GM23338 (cell line): ENCODE measurements at regions not wholly inside any gene's neighbourhood (a gene's known extent, or its start where the extent isn't known, plus 50 kb on each side); places are given as distances from the start of the nearest gene placed in this dataset.

Experiments used
- CREB1 ChIP-seq: fragments of 250-450 bp; sonication (Bioruptor Pico); IDR thresholded peaks from 2 replicates; pipeline ENCODE4 v1.5.0; 2020; ENCODE audit warnings: low read depth, mild to moderate bottlenecking, moderate library complexity
- CTCF ChIP-seq, 2 experiments: fragments of 200-600 bp in 1 of 2; sonication (generic) in 1 of 2; conservative IDR thresholded peaks; 2 replicates each; pipeline versions ENCODE4 v1.5.1 to v1.6.1; 2016 to 2017; ENCODE audit warnings: antibody characterized with exemption in 2 of 2, low read depth in 2 of 2, mild to moderate bottlenecking in 2 of 2, moderate library complexity in 1 of 2
- ETS1 ChIP-seq: IDR thresholded peaks from 2 replicates; pipeline ENCODE4 v1.6.1; 2016; ENCODE audit warnings: antibody characterized with exemption
- EZH2 ChIP-seq: fragments of 200-600 bp; sonication (generic); IDR thresholded peaks from one replicate; pipeline ENCODE4 v1.8.0; 2017; ENCODE audit warnings: antibody characterized with exemption, mild to moderate bottlenecking, low read depth; ENCODE audit not compliant: unreplicated experiment
- EZH2phosphoT487 ChIP-seq: fragments of 200-600 bp; sonication (generic); IDR thresholded peaks from one replicate; pipeline ENCODE4 v1.8.1; 2018; ENCODE audit warnings: antibody characterized with exemption; ENCODE audit not compliant: unreplicated experiment
- JUNB ChIP-seq: IDR thresholded peaks from one replicate; pipeline ENCODE4 v1.6.1; 2016; ENCODE audit warnings: antibody characterized with exemption; ENCODE audit not compliant: unreplicated experiment
- NANOG ChIP-seq: IDR thresholded peaks from 2 replicates; pipeline ENCODE4 v1.6.1; 2016; ENCODE audit warnings: antibody characterized with exemption, borderline replicate concordance
- POLR2AphosphoS5 ChIP-seq: IDR thresholded peaks from 2 replicates; pipeline ENCODE4 v1.6.1; 2016; ENCODE audit warnings: antibody characterized with exemption, low read depth
- STAT1 ChIP-seq: IDR thresholded peaks from one replicate; pipeline ENCODE4 v1.6.1; 2016; ENCODE audit warnings: antibody characterized with exemption; ENCODE audit not compliant: unreplicated experiment
- ZNF114 ChIP-seq: fragments of 250-450 bp; sonication (Bioruptor Pico); IDR thresholded peaks from 2 replicates; pipeline ENCODE4 v1.5.0; 2020; ENCODE audit warnings: mild to moderate bottlenecking, moderate library complexity
- ZNF331 ChIP-seq: fragments of 250-450 bp; sonication (Bioruptor Pico); IDR thresholded peaks from 2 replicates; pipeline ENCODE4 v1.5.0; 2020; ENCODE audit warnings: low read depth, mild to moderate bottlenecking, moderate library complexity
- ZNF462 ChIP-seq: fragments of 250-450 bp; sonication (Bioruptor Pico); IDR thresholded peaks from 2 replicates; pipeline ENCODE4 v1.5.0; 2020; ENCODE audit warnings: mild to moderate bottlenecking, moderate library complexity
- TF ChIP-seq, protein P1 (sequence below): IDR thresholded peaks from one replicate; pipeline ENCODE4 v1.6.1; 2018; ENCODE audit warnings: antibody characterized with exemption; ENCODE audit not compliant: unreplicated experiment

DNA sequence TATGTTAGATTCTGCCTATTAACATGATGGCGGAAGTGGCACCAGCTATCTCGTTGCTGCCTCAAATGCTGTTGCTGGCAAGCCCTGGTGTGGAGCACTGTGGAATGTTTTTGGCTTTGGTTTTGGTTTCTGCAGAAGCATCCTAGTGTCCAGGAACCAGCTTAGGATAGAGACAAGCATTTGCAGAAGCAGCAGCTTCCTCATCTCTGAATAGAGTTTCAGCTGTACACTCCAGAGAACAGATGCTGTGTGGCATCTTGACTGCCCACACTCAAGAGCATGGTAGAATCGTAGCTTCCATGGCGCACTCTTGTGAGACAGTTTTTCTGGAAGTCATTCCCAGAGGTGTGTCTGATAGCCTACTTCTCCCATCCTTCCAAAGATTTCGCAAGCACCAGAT, 145.3 kb upstream of the RXFP2 start:
- TF ChIP-seq POLR2AphosphoS5 (no peak), EZH2phosphoT487 (no peak), CTCF (conservative IDR thresholded peaks at IDR 0.05; ENCODE audit: low read depth in 2 of 2) (no peak), EZH2 (no peak), CREB1 (CRISPR knock-in tag) (no peak), JUNB (no peak), STAT1 (no peak), ZNF114 (CRISPR knock-in tag) (no peak), ZNF331 (CRISPR knock-in tag) (no peak), ETS1 (no peak), ZNF462 (CRISPR knock-in tag) (no peak), NANOG (no peak)
- TF ChIP-seq, protein P1, sequence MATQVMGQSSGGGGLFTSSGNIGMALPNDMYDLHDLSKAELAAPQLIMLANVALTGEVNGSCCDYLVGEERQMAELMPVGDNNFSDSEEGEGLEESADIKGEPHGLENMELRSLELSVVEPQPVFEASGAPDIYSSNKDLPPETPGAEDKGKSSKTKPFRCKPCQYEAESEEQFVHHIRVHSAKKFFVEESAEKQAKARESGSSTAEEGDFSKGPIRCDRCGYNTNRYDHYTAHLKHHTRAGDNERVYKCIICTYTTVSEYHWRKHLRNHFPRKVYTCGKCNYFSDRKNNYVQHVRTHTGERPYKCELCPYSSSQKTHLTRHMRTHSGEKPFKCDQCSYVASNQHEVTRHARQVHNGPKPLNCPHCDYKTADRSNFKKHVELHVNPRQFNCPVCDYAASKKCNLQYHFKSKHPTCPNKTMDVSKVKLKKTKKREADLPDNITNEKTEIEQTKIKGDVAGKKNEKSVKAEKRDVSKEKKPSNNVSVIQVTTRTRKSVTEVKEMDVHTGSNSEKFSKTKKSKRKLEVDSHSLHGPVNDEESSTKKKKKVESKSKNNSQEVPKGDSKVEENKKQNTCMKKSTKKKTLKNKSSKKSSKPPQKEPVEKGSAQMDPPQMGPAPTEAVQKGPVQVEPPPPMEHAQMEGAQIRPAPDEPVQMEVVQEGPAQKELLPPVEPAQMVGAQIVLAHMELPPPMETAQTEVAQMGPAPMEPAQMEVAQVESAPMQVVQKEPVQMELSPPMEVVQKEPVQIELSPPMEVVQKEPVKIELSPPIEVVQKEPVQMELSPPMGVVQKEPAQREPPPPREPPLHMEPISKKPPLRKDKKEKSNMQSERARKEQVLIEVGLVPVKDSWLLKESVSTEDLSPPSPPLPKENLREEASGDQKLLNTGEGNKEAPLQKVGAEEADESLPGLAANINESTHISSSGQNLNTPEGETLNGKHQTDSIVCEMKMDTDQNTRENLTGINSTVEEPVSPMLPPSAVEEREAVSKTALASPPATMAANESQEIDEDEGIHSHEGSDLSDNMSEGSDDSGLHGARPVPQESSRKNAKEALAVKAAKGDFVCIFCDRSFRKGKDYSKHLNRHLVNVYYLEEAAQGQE, result no peak
